Thymus (tissue), 11 donors: ENCODE measurements at regions not wholly inside any gene's neighbourhood (a gene's known extent, or its start where the extent isn't known, plus 50 kb on each side); places are given as distances from the start of the nearest gene placed in this dataset.

ENCODE experiments used
- DNase-seq, 9 donors: peaks; one replicate each; pipeline ENCODE4 v3.0.0-alpha.2; 2013; ENCODE audit warnings: low spot score in 9 of 9, low read depth in 6 of 9, missing footprints in 1 of 9
- H3K27ac ChIP-seq, 2 donors: one replicate each; pipeline ENCODE4 v1.5.1; 2013; ENCODE audit warnings: control low read depth in 1 of 2, low read depth in 1 of 2, low read length in 1 of 2, mild to moderate bottlenecking in 1 of 2, moderate library complexity in 1 of 2
- H3K27me3 ChIP-seq, 2 donors: one replicate each; pipeline ENCODE4 v1.5.1; 2013; ENCODE audit warnings: low read length in 1 of 2; ENCODE audit not compliant: control insufficient read depth in 2 of 2, insufficient read depth in 1 of 2
- H3K36me3 ChIP-seq, 2 donors: one replicate each; pipeline ENCODE4 v1.5.1; 2013; ENCODE audit warnings: low read length in 1 of 2, mild to moderate bottlenecking in 1 of 2, moderate library complexity in 1 of 2; ENCODE audit not compliant: control insufficient read depth in 2 of 2, insufficient read depth in 2 of 2
- H3K4me1 ChIP-seq, 2 donors: one replicate each; pipeline ENCODE4 v1.5.1; 2013; ENCODE audit warnings: low read length in 2 of 2; ENCODE audit not compliant: control insufficient read depth in 2 of 2, insufficient read depth in 2 of 2
- H3K4me3 ChIP-seq, 2 donors: one replicate each; pipeline ENCODE4 v1.5.1; 2013; ENCODE audit warnings: low read length in 2 of 2, control low read depth in 1 of 2, mild to moderate bottlenecking in 1 of 2
- H3K9me3 ChIP-seq, 2 donors: one replicate each; pipeline ENCODE4 v1.5.1; 2013; ENCODE audit warnings: low read length in 1 of 2, mild to moderate bottlenecking in 1 of 2; ENCODE audit not compliant: control insufficient read depth in 2 of 2, insufficient read depth in 1 of 2
- WGBS: extraction: QIAGEN DNeasy Blood & Tissue Kit; methylation state at CpG from one replicate; pipeline ENCODE4 v1.1.7; 2013; 5-methylcytosine and 5-hydroxymethylcytosine counted together
- donor health status: healthy.

- Histone ChIP-seq H3K4me3 (no peak overlapping the region), H3K4me1 (no peaks in the 10 kb centered on the region), H3K27ac (no peak overlapping the region), H3K36me3 (no peaks in the 10 kb centered on the region), H3K9me3 (no peaks in the 10 kb centered on the region), H3K27me3 (no peaks in the 10 kb centered on the region)
- DNase-seq, result no peak
Measured at GRCh38 chr9:30125881-30126280, 2258.6 kb upstream of the ACO1 start.

GRCh38 chr9:30127371-30127770 lies 2257.1 kb upstream of the ACO1 start:
- Histone ChIP-seq H3K27ac (no peak overlapping the region), H3K4me1 (no peaks in the 10 kb centered on the region), H3K9me3 (no peaks in the 10 kb centered on the region), H3K36me3 (no peaks in the 10 kb centered on the region), H3K4me3 (no peak overlapping the region), H3K27me3 (no peaks in the 10 kb centered on the region)
- no peak for DNase-seq

GRCh38 chr9:30140407-30140806 lies 2244.0 kb upstream of the ACO1 start:
- no peak overlapping the region for H3K27ac ChIP-seq

GRCh38 chr9:30160570-30160969 lies 2223.9 kb upstream of the ACO1 start:
- H3K4me3 ChIP-seq, result no peak overlapping the region
- no peaks in the 10 kb centered on the region for H3K36me3 ChIP-seq
- H3K4me1 ChIP-seq, result no peaks in the 10 kb centered on the region
- DNase-seq, result no peak
- H3K27me3 ChIP-seq, result no peaks in the 10 kb centered on the region
- H3K9me3 ChIP-seq, result peaks cover 0 to 2% of the 10 kb centered on the region in 2 donors
- no peak overlapping the region for H3K27ac ChIP-seq
- 89% methylated on average over 7 of the region's 7 CpGs for WGBS

More at GRCh38 chr9:30140407-30140806, 2244.0 kb upstream of the ACO1 start:
- no peak for DNase-seq
- Histone ChIP-seq H3K4me3 (no peak overlapping the region), H3K27me3 (no peaks in the 10 kb centered on the region), H3K4me1 (no peaks in the 10 kb centered on the region), H3K36me3 (no peaks in the 10 kb centered on the region), H3K9me3 (no peaks in the 10 kb centered on the region)
- WGBS, result 92% methylated on average over 2 of the region's 2 CpGs

DNA sequence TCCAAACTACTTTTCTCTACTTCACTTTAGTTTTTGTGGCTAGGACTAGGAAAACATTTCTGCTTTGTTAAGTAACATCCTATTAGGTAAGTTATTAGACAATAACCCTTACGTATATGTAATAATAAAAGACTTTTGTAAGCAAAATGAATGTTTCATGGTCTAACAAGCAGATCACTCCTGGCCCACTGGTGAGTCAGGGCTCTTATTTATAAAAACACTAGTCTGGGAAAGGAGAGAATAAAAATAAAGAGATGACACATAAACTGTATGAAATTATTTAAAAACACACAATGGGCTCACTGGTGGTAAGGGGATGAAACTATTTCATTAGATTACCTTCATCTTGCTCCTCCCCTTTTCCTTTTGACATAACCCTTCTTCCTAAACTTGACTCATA lies 2212.2 kb upstream of the ACO1 start:
- H3K4me1 ChIP-seq, result no peaks in the 10 kb centered on the region
- H3K9me3 ChIP-seq, result no peaks in the 10 kb centered on the region
- H3K36me3 ChIP-seq, result no peaks in the 10 kb centered on the region
- WGBS, result 95% methylated on average over 1 of the region's 1 CpG
- no peaks in the 10 kb centered on the region for H3K27me3 ChIP-seq
- no peak overlapping the region for H3K27ac ChIP-seq
- DNase-seq, result no peak
- no peak overlapping the region for H3K4me3 ChIP-seq

GRCh38 chr9:30178610-30179009 lies 2205.8 kb upstream of the ACO1 start:
- no peak for DNase-seq
- no peak overlapping the region for H3K27ac ChIP-seq
- no peak overlapping the region for H3K4me3 ChIP-seq
- no peaks in the 10 kb centered on the region for H3K4me1 ChIP-seq
- no peaks in the 10 kb centered on the region for H3K9me3 ChIP-seq
- no peaks in the 10 kb centered on the region for H3K27me3 ChIP-seq
- H3K36me3 ChIP-seq, result no peaks in the 10 kb centered on the region

- no peak for DNase-seq
- no peaks in the 10 kb centered on the region for H3K4me1 ChIP-seq
- no peak overlapping the region for H3K27ac ChIP-seq
- no peaks in the 10 kb centered on the region for H3K27me3 ChIP-seq
- no peaks in the 10 kb centered on the region for H3K36me3 ChIP-seq
- WGBS, result 86% methylated on average over 6 of the region's 6 CpGs
- H3K9me3 ChIP-seq, result peaks cover 4% of the 10 kb centered on the region in 2 donors
- no peak overlapping the region for H3K4me3 ChIP-seq
Measured at GRCh38 chr9:30193421-30193820, 2191.0 kb upstream of the ACO1 start.

DNA sequence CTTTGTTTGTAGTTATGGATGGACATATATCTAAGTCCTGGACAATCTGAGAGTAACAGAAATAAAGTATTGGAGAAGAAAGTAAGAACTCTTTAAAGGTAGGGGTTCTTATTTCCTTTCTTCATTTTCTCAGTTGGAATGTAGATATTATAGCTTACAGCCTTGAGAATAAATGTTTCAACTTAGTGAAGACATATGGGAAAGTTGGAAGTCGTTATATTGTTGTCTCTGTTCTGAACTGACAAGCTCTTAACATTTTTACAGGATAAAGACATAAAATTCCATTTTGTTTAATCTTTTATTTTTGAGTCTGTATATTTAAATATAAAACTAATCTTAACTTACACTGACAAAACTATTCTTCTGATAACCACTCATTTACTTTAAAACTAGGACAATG lies 2187.5 kb upstream of the ACO1 start:
- H3K27me3 ChIP-seq, result no peaks in the 10 kb centered on the region
- H3K4me1 ChIP-seq, result no peaks in the 10 kb centered on the region
- H3K9me3 ChIP-seq, result peaks cover 5 to 20% of the 10 kb centered on the region in 2 donors
- WGBS, result 71% methylated on average over 1 of the region's 1 CpG
- H3K4me3 ChIP-seq, result no peak overlapping the region
- no peak overlapping the region for H3K27ac ChIP-seq
- no peak for DNase-seq
- H3K36me3 ChIP-seq, result no peaks in the 10 kb centered on the region

DNA sequence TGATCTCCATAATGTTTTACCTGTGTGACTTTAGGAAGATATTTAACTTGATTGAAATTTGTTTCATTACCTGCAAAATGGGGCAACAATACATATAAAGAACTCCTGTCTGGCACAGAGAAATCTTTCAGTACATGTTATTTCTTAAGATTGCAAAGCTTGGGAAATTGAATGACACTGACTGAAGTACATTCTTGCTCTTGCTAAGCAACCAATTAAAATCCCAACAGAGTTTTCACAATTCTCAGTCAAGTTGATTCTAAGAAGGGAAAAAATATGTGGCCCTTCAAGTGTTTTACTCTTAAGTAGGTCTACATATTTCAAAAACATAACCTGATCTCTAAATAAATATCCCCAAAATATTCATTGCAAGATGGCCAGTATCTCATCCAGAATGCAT lies 2187.0 kb upstream of the ACO1 start:
- no peak for DNase-seq
- Histone ChIP-seq H3K4me3 (no peak overlapping the region), H3K36me3 (no peaks in the 10 kb centered on the region), H3K9me3 (peaks cover 5 to 20% of the 10 kb centered on the region in 2 donors), H3K27me3 (no peaks in the 10 kb centered on the region), H3K4me1 (no peaks in the 10 kb centered on the region), H3K27ac (no peak overlapping the region)

- no peaks in the 10 kb centered on the region for H3K27me3 ChIP-seq
- no peaks in the 10 kb centered on the region for H3K4me1 ChIP-seq
- H3K4me3 ChIP-seq, result no peak overlapping the region
- no peaks in the 10 kb centered on the region for H3K36me3 ChIP-seq
- no peak for DNase-seq
- WGBS, result 98% methylated on average over 4 of the region's 4 CpGs
- H3K27ac ChIP-seq, result no peak overlapping the region
- H3K9me3 ChIP-seq, result peaks cover 5 to 20% of the 10 kb centered on the region in 2 donors
Measured at GRCh38 chr9:30197954-30198353, 2186.5 kb upstream of the ACO1 start.
